ENCODE measurements at regions not wholly inside any gene's neighbourhood (a gene's known extent, or its start where the extent isn't known, plus 50 kb on each side); places are given as distances from the start of the nearest gene placed in this dataset.

- ChIA-PET CTCF (no interaction called here), POLR2A (no interaction called here)
- Histone ChIP-seq H3K27ac (no peak overlapping the region), H3K4me2 (no peak overlapping the region), H3K4me1 (no peaks in the 10 kb centered on the region), H3K9me3 (no peaks in the 10 kb centered on the region), H3K4me3 (no peak overlapping the region)
- 54% methylated on average over 1 of the region's 1 CpG for WGBS (ENCODE audit: missing lambda C conversion rate)
- no peak for TF ChIP-seq CBX2 (IDR thresholded peaks at IDR 0.05; ENCODE audit: borderline replicate concordance, low read depth)
- no peak for TF ChIP-seq ELK1 (IDR thresholded peaks at IDR 0.05; ENCODE audit: low read depth, low read length)
- no peak for TF ChIP-seq KDM1A (IDR thresholded peaks at IDR 0.05; ENCODE audit: low read depth)
- no peak for TF ChIP-seq RCOR1 (IDR thresholded peaks at IDR 0.05; ENCODE audit: low read depth, low read length)
- TF ChIP-seq HDAC2 (IDR thresholded peaks at IDR 0.05) = no peak
- no peak for TF ChIP-seq POLR2AphosphoS2 (conservative IDR thresholded peaks at IDR 0.05; ENCODE audit: low read length)
- no peak for TF ChIP-seq MYC (IDR thresholded peaks at IDR 0.05; ENCODE audit: borderline replicate concordance, low read length)
- TF ChIP-seq NFE2L2 (conservative IDR thresholded peaks at IDR 0.05; ENCODE audit: low read length) = no peak
- no peak for FAIRE-seq
- no peak for ATAC-seq
- no peak for DNase-seq (ENCODE audit: low read depth in 1 of 2, low spot score in 1 of 2)
These were observed 343.3 kb downstream of the BCKDHB start for GRCh38 chr6:80449726-80450125.

DNA sequence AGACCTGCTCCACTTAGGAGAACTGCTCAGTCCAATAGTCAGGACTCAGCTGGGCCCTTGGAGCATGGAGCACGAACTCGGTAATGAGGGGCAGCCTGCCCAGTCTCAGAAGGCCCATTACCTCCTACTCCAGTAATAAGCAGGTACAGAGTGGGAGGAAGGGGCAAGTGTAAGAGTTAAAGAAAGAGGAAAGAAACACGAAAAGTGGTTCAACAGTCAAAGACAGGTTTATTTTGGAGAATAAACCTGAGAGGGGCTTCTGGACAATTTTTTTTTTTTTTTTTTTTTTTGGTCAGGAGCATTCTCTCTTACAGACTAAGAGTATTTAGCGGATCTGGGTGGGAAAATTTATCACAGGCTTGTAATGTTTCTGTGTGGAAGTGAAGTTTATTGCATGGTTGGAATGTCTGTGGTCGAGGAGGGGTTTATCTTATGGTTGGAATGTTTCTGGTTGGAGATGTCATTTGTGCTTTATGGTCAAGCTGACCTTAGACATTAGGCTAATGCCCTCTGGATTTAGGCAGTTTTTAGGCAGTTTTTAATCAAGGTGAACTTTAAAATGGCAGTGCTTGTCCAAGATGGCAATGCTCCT lies 340.1 kb downstream of the BCKDHB start:
- POLR2A ChIA-PET = no interaction called here
- DNase-seq (ENCODE audit: low read depth in 1 of 2, low spot score in 1 of 2) (no peak), ATAC-seq (no peak), FAIRE-seq (no peak)
- H3K4me2 ChIP-seq = no peak overlapping the region
- H3K27ac ChIP-seq = no peak overlapping the region
- H3K4me3 ChIP-seq = no peak overlapping the region
- H3K4me1 ChIP-seq = no peaks in the 10 kb centered on the region
- no peak for TF ChIP-seq ELK1 (IDR thresholded peaks at IDR 0.05; ENCODE audit: low read depth, low read length)
- TF ChIP-seq NPAS2 (CRISPR knock-in tag; IDR thresholded peaks at IDR 0.05; ENCODE audit: borderline replicate concordance) = no peak
- TF ChIP-seq MYC (IDR thresholded peaks at IDR 0.05; ENCODE audit: borderline replicate concordance, low read length) = no peak
- no peak for TF ChIP-seq SMC3 (IDR thresholded peaks at IDR 0.05)
- no peak for TF ChIP-seq KDM5A (IDR thresholded peaks at IDR 0.05)
- no peak for TF ChIP-seq BHLHE40 (IDR thresholded peaks at IDR 0.05; ENCODE audit: low read depth, low read length)
- TF ChIP-seq KDM1A (IDR thresholded peaks at IDR 0.05; ENCODE audit: low read depth) = no peak
- no peak for TF ChIP-seq SREBF2 (IDR thresholded peaks at IDR 0.05)
- no peak for TF ChIP-seq HOXB5 (CRISPR knock-in tag; IDR thresholded peaks at IDR 0.05)
- TF ChIP-seq, protein P1, sequence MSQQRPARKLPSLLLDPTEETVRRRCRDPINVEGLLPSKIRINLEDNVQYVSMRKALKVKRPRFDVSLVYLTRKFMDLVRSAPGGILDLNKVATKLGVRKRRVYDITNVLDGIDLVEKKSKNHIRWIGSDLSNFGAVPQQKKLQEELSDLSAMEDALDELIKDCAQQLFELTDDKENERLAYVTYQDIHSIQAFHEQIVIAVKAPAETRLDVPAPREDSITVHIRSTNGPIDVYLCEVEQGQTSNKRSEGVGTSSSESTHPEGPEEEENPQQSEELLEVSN (IDR thresholded peaks at IDR 0.05; ENCODE audit: borderline replicate concordance, low read depth) = no peak
- TF ChIP-seq FOSB (CRISPR knock-in tag; IDR thresholded peaks at IDR 0.05) = no peak
- no peak for TF ChIP-seq TFCP2L1 (CRISPR knock-in tag; IDR thresholded peaks at IDR 0.05)
- TF ChIP-seq FOSL2 (IDR thresholded peaks at IDR 0.05) = no peak
- no peak for TF ChIP-seq FOSL2 (CRISPR knock-in tag; IDR thresholded peaks at IDR 0.05)
- TF ChIP-seq HES2 (IDR thresholded peaks at IDR 0.05) = no peak
- CTCF ChIA-PET = no interaction called here
- WGBS (ENCODE audit: missing lambda C conversion rate) = 53% methylated on average over 5 of the region's 5 CpGs
- H3K9me3 ChIP-seq = no peaks in the 10 kb centered on the region

DNA sequence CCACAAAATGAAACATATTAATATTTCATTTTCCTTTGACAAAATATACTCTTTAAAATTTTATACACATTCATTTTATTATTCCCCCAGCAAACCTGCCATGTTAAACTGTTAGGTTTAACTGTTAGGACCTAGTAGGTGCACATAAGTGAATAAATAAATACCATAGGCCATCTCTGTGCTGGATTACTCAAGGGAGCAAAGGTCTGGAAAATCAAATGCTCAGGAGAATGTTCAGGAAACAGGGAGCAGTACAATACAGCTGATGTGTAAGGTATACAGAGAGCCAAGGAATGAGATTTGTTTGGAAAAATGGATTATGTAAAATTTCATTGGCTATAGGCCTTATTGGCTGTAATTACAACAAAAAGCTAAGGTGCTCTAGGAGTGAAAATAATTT lies 339.3 kb downstream of the BCKDHB start:
- FAIRE-seq (no peak), DNase-seq (ENCODE audit: low read depth in 1 of 2, low spot score in 1 of 2) (no peak), ATAC-seq (no peak)
- ChIA-PET CTCF (no interaction called here), POLR2A (no interaction called here)
- Histone ChIP-seq H3K4me3 (no peak overlapping the region), H3K9me3 (no peaks in the 10 kb centered on the region), H3K4me2 (no peak overlapping the region), H3K27ac (no peak overlapping the region), H3K4me1 (no peaks in the 10 kb centered on the region)
- TF ChIP-seq ZFP36 (IDR thresholded peaks at IDR 0.05; ENCODE audit: borderline replicate concordance, partially characterized antibody) = no peak
- TF ChIP-seq EHF (CRISPR knock-in tag; IDR thresholded peaks at IDR 0.05) = no peak
- TF ChIP-seq CBX2 (IDR thresholded peaks at IDR 0.05; ENCODE audit: borderline replicate concordance, low read depth) = no peak
- no peak for TF ChIP-seq BCL3 (IDR thresholded peaks at IDR 0.05)
- TF ChIP-seq MAX (IDR thresholded peaks at IDR 0.05) = no peak
- no peak for TF ChIP-seq NPAS2 (CRISPR knock-in tag; IDR thresholded peaks at IDR 0.05; ENCODE audit: borderline replicate concordance)
- TF ChIP-seq ZNF302 (CRISPR knock-in tag; IDR thresholded peaks at IDR 0.05) = no peak
- TF ChIP-seq TP53 (CRISPR knock-in tag; IDR thresholded peaks at IDR 0.05) = no peak
- TF ChIP-seq, protein P2, sequence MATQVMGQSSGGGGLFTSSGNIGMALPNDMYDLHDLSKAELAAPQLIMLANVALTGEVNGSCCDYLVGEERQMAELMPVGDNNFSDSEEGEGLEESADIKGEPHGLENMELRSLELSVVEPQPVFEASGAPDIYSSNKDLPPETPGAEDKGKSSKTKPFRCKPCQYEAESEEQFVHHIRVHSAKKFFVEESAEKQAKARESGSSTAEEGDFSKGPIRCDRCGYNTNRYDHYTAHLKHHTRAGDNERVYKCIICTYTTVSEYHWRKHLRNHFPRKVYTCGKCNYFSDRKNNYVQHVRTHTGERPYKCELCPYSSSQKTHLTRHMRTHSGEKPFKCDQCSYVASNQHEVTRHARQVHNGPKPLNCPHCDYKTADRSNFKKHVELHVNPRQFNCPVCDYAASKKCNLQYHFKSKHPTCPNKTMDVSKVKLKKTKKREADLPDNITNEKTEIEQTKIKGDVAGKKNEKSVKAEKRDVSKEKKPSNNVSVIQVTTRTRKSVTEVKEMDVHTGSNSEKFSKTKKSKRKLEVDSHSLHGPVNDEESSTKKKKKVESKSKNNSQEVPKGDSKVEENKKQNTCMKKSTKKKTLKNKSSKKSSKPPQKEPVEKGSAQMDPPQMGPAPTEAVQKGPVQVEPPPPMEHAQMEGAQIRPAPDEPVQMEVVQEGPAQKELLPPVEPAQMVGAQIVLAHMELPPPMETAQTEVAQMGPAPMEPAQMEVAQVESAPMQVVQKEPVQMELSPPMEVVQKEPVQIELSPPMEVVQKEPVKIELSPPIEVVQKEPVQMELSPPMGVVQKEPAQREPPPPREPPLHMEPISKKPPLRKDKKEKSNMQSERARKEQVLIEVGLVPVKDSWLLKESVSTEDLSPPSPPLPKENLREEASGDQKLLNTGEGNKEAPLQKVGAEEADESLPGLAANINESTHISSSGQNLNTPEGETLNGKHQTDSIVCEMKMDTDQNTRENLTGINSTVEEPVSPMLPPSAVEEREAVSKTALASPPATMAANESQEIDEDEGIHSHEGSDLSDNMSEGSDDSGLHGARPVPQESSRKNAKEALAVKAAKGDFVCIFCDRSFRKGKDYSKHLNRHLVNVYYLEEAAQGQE (IDR thresholded peaks at IDR 0.05) = no peak
- TF ChIP-seq BHLHE40 (IDR thresholded peaks at IDR 0.05; ENCODE audit: low read depth, low read length) = no peak
